Brain pericyte (primary cell): ENCODE measurements at regions not wholly inside any gene's neighbourhood (a gene's known extent, or its start where the extent isn't known, plus 50 kb on each side); places are given as distances from the start of the nearest gene placed in this dataset.
"Not testable (repeated sequence)": the region's sequence is repeated elsewhere in the genome, so short reads cannot be mapped to it uniquely, and the experiment has no call there.

ENCODE experiments used
- DNase-seq: peaks from one replicate; pipeline ENCODE4 v3.0.0-alpha.2; 2012; ENCODE audit warnings: low read depth, low spot score

DNA sequence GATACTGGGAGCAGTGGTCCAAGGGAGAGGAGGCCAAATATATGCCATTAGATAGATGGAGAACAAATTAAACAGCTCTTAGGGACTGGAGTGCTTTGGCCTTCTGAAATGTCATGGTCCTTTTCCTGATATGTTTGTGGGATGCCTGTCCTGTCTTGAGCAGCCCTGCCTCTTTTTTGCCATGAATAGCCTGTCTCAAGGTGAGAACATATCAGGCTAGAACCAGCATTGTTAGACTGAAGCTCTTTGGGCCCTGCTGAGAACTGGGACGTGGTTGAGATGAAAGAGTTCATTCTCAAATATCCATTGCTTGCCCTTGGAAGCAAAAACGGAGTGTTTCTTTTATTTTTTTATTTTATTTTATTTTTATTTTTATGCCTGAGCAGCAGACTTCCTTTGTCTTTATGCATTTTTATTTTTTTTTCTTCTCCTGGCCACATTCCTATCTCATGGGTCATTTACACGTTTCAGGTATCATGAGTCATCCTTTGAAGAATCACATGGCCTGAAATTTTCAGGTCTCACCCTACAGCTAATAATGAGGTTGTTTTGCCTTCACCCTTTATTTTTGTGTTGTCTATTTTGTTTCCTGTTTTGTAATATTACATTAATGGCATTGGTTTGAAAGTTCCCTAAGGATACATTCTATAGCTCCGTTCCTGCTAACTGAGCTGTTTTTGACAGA is 371.4 kb downstream of the PSAT1 start:
- DNase-seq = no peak

DNA sequence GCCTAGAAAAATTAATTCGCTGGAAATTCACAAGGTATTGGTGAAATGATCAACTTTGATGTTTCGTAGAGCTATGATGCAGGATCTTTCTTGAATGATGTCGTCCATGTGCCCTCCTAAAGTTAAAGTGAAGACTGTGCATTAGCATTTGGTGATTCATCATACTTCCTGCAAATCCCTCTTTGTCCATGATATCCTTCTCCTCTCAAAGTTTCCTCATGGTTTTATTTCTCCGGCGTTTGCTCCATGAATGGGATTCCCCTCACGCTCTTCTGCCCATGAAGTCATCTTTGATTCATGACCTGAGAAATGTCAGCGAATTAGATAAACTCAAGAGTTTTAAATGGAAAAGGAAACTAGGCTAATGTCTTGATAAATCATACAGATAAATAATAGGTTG is 372.7 kb downstream of the PSAT1 start:
- DNase-seq = no peak

DNA sequence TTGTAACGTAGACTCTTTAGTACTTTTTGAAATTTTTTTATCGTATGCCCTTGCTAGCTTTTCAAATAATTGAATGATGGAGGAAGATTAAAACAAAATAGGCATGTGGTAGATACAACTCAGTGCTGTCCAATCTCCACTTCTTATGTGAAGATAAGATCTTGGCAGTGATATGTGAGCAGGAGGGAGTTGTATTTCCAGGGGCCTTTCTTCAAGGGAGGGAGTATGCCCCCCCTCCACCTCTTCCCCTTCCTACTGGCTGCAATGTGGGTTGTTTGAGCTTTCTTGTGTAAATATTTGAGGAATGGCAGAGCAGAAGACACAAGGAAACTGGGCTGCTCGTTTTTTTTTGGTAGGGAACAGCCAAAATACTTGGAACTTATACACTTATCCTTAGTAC is 374.9 kb downstream of the PSAT1 start:
- DNase-seq = no peak

DNA sequence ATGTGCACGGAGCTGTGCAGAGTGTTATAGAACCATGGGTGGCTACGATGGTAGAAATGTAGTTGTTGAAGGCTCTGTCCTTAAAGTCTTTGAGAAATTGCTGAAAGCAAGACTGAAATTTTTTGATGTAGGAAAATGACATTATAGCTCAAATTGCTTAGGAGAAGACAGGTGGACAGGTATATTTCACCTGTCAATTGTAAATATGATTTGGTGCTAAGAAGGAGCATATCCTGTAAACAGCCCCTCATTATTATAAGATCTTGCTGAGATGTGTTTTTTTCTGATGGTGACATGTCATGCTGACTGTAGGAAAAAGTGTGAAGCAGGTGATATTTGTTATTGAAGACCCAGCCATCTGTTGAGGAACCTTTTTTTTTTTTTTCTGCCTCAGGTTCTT is 377.9 kb downstream of the PSAT1 start:
- no peak for DNase-seq

DNA sequence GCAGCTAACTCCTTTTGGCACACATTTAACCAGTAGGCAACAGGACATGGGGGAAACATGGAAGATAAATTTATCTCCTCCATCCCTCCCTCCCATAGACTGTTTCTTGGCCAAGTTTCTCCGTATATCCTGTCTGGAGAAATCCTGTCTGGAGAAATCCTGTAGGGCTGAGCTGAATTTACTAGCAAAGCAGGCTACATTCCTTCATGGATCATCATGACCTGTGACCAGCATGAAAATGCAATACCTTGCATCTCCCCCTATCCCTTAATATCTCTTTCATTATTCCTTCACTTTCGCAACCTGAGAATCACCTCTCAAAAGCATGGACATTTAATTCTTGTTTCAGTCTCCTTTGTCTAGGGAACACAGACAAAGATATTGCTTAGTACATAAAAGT is 379.1 kb downstream of the PSAT1 start:
- no peak for DNase-seq

DNA sequence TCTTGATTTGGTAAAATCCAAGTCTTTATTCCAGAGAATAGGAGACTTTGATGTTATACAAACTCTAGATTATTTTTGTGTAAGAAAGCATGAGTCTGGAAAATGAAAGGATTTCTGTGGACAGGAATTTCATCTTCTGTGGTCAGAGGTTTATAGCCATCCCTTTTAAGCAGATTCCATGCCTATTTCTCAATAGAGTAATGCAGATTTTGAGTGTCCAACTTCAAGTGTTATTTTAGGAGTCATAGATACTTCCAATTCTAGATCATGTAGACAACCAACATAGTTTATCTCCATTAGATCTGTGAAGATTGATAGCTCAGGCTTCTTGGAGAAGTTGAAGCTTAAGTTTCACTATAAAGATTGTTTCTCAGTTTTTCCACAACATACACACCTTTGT is 379.7 kb downstream of the PSAT1 start:
- DNase-seq = no peak

DNA sequence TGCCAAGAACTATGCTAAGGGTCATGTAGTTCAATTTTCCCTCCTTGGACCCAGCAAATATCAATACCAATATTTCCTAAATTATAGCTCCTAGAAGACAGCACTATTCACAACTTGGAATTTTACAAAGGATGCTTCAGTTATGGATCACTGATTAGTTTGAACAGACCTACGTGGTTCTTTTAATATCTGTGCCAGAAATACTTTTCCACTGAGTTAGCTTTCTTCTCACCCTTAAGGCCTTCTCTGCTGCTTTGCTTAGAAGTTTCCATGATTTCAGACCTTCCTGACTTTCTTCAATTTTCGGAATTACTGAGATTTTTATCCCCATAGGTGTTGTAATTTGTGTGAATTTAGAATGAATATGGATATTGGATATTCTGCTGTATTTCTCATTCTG is 380.4 kb downstream of the PSAT1 start:
- no peak for DNase-seq

DNA sequence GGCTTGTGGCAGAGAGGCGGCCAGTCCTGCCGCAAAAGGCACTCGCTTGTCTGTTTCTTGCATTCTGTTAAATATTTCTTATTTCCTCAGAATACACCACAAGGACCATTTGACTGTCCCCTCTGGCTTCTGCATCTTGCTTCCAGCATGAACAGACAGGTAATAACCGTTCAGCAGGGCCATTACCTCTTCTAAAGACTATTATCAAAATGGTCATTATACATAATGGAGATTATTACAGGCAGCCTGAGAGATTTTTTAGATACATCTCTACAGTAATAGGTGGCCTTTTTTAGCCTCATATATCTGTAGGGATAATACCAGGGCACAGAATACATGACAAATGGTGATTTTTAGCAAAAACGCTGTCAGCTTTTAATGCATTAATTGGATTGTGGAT is 382.0 kb downstream of the PSAT1 start:
- no peak for DNase-seq

DNA sequence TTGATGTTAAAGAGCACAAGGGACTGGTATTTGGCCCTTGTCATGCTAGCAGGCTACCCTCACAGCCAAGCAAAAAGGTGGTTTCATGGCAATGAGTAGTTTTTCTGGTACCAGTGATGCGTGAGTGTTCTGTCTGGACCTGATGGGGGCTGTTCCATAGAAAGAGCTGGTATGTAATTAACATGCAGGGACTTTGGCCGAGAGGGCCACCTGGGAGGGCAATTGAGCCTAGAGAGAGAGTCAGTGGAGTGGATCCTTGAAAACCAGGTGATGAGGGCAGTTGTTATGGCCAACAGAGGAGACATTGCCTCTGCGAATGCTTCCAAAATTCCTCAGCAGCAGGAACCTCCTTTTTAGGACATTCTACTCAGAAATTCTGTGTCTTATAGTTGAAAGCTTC is 383.3 kb downstream of the PSAT1 start:
- DNase-seq = no peak

DNA sequence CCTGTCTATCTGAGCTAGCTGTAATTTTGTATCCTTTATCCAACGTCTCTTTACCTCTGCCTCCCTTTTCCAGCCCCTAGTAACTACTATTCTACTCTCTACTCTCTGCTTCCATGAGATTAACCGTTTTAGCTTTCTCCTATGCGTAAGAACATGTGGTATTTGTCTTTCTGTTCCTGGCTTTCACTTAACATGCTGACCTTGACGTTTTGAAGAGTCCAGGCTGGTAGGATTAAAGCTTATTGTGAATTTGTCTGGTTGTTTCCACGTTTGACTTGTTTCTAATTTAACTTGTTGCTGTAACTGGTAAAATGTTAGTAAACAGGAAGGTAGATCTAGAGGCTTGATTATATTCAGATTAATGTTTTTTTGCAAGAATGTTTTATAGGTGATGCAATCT is 385.3 kb downstream of the PSAT1 start:
- no peak for DNase-seq

DNA sequence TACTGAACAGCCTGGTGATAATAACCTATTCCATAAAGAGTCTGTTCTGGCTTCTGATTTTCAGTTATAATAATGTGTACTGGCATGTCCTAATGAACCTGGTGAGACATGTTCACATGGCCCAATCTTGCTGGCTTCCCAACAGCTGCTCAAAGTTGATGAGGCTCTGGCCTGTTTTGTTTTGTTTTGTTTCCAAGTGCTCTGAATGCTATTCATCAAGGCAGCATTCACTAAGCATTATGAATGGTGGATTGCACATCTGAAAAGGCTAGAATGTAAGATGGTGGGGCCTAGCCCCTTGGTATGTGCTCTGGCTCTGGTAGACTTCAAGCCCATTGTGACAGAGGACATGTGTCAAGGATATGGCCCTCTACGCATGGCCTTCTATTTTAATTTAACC is 388.5 kb downstream of the PSAT1 start:
- no peak for DNase-seq

DNA sequence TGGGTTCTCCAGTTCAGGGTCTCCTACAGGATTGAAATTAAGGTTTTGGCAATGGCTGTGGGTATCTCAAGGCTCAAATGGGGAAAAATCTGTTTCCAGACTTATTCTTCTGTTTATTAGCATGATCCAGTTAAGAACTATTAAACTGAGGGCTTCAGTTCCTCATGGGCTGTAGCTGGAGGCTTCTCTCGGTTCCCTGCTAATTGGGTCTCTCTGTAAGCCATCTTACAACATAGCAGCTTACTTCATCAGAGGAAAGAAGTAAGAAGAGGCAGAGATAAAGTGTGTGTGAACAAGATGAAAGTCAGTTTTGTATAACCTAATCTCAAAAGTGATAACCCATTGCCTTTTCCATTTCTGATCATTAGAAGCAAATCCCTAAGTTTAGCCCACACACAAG is 391.9 kb downstream of the PSAT1 start:
- no peak for DNase-seq

DNA sequence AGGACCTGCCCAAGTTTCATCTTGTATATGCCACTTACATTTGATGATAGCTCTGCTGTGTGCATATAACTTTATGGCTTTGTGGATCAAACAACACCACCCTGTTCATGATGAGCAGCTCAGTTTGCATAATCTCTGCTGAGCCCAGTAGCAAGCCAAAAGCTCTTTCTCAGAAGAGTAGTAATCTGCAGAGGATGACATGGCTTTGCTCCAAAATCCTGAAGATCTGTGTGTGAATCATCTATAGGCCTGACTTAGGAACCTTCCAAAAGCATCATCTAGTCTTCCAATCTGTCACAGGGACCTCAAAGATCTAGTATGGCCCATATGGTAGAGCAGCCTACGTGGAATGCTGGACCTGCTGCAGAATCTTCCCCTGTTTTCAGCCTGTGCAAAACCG is 394.6 kb downstream of the PSAT1 start:
- no peak for DNase-seq

DNA sequence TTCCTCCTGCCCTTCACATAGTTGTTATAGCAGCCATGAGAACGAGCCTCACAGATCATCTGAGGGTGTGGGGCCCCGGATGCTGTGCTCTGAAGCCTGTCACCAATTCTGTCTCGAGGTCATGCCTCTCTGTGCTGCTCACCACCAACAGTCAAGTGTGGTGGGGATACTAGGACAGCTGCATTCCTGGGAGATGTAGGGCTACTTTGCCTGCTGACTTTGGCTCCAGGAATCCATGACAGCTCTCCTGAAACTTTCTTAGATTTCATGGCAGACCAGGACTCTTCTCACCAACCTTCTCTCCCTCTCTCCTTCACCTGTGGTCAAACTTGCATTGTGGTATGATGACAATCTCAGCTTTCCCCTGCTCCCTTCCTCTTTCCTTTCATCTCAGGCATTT is 395.9 kb downstream of the PSAT1 start:
- DNase-seq = no peak

DNA sequence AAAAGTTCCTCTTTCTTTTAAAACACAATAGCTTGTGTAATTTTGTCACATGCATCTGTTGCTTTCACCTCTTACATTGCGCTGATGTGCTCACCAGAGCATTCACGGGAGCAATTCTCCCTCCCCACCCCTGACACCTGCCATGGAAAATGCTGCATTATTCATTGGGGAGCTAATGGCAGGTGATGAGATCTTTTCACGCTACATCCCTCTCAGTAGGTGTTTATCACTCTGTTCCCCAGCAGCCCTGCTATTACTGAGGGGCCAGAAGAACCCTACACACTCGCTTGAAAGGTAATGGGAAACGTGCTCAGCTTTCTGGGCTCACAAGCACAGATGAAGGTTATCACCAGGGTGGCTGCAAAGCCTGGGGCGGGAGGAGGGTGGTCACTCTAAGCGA is 398.0 kb downstream of the PSAT1 start:
- no peak for DNase-seq

DNA sequence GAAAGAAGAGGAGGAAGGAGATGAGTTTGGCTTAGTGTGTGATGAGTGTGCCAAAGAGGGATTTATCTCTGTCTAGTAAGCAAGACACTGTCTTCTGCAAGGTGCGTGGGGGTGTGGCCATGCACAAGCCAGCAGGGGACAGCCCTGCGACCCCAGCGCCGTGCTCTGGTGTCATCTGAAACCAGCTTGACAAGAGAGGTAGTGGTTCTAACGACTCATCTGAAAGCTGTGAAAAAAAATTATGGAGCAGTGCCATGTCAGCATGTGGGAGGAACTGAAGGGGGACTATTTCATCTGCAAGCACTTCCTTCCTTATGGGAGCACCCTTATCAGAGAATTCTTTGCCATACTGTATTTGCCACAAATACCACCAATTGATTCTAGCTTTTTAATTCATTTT is 398.6 kb downstream of the PSAT1 start:
- DNase-seq = no peak

DNA sequence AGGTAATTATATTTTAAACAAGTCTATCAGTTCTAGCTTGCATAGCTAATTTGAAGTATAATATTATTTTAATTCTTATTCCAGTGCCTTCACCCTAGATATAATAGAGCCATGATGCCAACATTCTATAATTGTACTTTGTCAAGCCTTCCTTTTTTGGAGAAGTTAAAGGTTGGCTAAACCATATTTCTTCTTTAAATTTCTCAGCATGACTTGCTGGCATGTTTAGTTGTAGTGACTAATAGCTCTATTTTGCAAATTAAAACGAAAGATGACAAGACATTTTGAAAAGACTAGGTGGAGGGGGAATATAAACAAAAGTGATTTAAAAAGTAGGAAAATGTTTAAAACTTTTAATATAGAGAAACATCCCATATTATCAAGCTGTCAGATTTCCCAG is 400.7 kb downstream of the PSAT1 start:
- no peak for DNase-seq

DNA sequence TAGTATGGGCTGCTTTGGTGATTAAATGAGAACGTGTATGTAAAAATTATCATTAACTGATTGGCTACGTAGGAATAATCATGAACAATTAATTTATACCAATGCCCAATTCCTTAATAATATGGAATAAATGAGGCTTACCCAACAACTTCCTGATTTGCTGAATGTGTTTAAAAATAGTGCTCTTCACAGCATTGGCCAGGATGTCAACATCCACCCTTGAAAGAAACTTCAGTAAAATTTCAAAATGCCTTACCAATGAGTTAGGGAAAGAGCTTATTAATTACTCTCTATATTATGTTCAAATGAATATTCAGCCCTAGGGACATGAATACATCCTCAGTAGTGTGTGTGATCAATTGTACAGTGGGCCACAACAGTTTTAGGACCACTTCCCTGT is 401.4 kb downstream of the PSAT1 start:
- no peak for DNase-seq

DNA sequence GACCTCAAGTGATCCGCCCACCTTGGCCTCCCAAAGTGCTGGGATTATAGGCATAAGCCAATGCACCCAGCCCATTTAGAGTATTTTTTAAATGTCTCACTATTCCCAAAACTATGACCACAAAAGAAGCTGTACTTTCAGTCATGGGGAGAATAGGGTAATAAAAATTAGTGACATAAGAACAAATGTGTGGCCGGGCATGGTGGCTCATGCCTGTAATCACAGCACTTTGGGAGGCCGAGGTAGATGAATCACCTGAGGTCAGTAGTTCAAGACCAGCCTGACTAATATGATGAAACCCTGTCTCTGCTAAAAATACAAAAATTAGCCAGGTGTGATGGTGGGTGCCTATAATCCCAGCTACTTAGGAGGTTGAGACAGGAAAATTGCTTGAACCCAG is 402.3 kb downstream of the PSAT1 start:
- not testable (repeated sequence) for DNase-seq

DNA sequence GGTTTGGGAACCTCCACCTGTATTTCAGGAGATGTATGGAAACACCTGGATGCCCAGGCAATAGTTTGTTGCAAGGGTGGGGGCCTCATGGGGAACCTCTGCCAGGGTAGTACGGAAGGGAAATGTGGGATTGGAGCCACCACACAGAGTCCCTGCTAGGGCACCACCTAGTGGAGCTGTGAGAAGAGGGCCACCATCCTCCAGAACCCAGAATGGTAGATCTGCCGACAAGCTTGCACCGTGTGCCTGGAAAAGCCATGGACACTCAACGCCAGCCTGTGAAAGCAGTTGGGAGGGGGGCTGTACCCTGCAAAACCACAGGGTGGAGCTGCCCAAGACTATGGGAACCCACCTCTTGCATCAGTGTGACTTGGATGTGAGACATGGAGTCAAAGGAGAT is 407.2 kb downstream of the PSAT1 start:
- not testable (repeated sequence) for DNase-seq

DNA sequence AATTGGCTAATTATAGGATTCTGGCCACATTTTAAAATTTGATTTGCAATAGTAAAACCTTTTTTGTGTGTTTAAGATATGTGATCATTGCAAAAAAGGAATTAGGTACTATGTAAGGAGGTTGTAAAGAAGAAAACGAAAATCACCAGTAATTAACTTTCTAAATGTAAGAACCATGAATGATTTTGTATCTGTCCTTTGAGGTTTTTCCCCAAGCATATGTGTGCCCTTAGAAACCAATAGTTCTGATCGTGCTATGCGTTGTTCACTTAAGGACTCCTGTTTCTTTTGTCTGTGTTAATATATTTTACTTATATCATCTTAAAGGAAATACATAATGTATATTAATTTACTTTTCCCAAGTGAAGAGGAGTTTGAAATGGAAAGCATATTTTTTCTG is 410.2 kb downstream of the PSAT1 start:
- no peak for DNase-seq

DNA sequence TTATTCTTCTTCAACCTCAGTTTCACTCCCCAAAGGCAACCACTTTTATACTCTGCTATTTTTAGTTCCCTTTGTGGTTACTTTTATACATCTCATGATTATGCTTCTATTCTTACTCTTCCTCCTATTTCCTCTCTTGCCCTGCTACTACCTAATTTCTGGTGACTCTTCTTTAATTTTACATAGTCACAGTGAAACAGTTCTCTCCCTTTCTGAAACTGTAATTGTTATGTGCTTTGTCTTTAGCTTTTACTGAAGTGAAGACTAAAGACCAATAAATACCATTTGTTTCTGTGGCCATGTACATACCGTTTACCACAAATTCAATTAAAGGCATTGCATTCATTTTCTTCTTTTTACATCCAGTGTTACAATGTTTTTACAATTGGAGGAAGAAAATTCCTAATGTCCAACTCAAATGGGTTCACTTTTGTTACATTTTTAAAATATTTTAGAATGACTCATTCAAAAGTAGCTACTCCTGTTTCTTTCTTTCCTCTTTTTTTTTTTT is 410.6 kb downstream of the PSAT1 start:
- no peak for DNase-seq

DNA sequence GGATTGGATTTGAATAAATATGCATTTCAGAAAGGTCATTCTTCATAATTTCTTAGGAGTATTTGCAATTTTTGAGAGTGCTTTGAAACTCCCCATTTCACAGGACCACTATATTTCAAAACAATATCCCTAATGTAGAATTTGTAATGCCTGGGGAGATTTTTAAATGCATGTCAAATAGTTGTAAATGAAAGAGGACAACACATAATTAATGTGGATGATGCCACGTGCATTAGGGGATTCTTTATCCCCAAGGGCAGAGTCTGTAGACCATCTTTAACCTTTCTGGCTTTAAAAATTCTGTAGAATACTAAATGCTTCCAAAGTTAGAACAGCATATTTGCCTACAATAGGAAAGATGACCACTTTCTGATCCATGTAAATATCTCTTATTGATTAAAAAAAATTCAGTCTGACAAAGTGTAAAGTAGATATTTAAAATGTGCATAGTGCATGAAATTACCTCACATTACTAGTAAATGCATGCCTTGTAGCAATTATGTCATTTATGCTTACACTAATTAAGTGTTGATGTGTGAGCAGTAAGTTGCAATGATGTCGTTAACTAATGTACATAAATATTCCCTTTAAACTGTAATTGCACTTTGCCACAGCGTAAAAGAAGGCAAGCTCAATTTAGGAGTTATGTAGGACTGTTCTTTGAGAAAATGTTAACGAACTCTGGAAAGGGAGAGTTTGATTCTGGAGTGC is 416.1 kb downstream of the PSAT1 start:
- no peak for DNase-seq
